Right renal pelvis (tissue), 4 donors: ENCODE measurements at regions not wholly inside any gene's neighbourhood (a gene's known extent, or its start where the extent isn't known, plus 50 kb on each side); places are given as distances from the start of the nearest gene placed in this dataset.
A peak's percentile ranks its signal among the peaks of the same experiment; 100 is the strongest.

ENCODE experiments used
- DNase-seq, 4 donors: peaks; one replicate each; pipeline ENCODE4 v3.0.0-alpha.2; 2013; ENCODE audit warnings: low read depth in 4 of 4, low spot score in 3 of 4, missing footprints in 1 of 4

DNA sequence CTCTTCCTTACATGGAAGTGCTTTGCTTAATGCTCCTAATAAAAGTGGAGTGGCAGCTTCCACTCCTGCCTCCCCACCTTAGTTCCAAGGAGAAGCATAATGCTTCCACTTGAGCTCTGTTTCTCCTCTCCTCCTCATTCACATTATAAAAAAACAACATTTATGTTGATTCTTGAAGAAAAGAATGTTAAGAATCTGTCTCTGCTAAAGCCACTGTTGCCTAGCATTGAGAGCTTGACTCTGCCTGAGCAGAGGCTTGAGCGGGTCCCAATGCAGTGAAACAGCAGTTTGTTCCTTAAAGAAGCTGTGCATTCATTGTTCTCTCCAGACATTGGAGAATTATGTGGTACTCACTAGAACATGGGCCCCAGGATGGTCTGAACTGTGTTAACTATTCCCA lies 101.5 kb upstream of the GHR start:
- peak in 2 of 4 donors; percentile 5 to 13 for DNase-seq

DNA sequence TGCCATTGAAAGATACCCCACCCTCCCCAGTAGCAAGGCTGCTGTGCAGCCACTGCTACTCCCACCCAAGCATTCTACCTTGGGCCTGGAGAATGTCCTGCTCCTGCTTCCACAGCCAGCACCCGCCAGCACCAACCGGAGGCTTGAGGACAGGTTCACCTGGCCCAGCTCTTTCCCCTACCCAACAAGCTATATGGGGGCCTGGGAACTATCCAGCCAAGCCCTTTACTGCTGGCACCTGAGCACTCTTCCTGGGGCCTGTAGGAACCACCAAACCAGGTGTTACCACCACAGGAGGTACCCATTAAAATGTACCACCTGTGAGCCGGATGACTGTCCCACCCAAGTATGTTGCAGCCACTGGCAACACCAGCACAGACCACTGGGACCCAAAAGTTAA lies 86.1 kb upstream of the GHR start:
- no peak for DNase-seq

DNA sequence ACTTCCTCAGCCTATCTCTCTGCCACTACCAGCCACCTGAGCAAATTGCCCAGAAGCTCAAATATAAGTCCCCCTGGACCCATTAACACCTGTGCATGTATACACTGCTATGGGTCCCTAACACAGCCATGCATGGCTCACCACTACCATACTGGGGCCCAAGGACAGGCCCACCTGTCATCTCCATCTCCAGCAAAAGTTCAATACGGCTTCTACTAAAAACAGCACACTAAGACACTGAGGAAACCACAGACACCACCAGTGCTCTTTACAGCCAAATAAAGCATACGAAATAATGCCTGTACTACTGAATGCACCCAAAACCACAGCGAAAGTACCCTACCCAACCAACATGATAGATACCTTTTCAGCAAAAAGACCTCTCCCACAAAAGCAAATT lies 85.6 kb upstream of the GHR start:
- no peak for DNase-seq

DNA sequence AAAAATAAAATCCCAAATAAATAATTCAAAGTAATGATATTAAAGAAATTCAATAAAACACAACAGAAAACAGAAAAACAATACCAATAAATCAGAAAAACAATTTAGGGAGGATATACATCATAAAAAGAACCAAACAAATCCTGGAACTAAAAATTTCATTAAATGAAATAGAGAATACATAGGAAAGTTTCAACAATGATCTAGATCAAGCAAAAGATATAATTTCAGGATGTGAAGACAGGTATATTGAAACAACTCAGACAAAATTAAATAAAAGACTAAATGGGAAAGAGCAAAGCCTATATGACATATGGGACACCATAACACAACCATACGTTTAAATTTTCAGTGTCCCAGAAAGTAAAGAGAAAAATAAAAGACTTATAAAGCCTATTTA lies 85.1 kb upstream of the GHR start:
- no peak for DNase-seq

DNA sequence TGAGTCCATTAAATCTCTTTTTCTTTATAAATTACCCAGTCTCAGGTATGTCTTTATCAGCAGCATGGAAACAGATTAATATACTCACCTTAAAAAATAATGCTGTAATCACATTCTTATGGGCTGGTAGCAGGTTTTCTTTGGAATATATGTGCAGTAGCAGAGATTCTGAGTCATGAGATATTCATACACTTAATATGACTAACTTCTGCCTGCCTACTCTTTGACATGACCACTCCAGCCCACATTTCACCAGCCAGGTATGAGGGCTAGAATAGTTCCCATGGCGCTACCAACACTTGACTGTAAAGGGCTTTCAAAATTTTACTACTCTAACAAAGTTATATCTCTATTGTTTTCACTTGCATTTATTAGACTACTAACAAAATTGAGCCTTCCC lies 74.1 kb upstream of the GHR start:
- no peak for DNase-seq

DNA sequence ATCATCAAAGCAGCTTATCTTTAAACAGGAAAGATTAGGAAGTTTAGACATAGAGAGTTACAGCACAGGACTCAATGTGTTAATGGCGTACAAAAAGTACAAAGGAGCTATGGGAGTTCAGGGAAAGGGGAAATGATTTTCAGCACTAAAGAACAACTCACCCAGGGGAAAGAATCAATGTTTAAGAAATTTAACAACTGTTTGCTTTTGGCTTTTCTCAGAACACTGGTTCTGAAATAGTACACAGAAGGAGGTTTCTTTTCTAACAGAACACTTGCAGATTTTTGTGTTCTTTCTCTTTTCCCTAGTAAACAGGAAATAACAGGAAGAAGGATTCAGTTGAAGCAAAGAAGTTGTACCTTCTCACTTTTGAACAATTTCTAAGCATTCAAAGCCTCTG lies 71.3 kb upstream of the GHR start:
- no peak for DNase-seq

DNA sequence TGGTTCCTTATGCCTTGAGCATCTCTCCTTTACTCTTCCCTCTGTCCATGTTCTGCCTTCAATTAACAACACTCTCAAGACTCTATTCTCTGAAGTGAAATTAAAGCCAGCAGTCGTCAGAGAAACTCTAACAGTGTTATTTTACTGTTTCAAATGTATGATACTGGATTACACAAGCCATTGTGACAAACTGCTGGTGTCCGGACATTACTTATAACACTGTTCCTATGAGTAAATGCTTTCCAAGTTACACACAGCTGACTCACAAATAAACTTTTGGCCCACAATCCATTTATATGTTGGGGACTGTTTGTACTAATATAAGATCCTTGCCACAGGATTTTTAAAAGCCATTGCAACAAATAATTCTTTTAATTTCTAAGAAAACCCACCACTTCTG lies 63.2 kb upstream of the GHR start:
- no peak for DNase-seq

DNA sequence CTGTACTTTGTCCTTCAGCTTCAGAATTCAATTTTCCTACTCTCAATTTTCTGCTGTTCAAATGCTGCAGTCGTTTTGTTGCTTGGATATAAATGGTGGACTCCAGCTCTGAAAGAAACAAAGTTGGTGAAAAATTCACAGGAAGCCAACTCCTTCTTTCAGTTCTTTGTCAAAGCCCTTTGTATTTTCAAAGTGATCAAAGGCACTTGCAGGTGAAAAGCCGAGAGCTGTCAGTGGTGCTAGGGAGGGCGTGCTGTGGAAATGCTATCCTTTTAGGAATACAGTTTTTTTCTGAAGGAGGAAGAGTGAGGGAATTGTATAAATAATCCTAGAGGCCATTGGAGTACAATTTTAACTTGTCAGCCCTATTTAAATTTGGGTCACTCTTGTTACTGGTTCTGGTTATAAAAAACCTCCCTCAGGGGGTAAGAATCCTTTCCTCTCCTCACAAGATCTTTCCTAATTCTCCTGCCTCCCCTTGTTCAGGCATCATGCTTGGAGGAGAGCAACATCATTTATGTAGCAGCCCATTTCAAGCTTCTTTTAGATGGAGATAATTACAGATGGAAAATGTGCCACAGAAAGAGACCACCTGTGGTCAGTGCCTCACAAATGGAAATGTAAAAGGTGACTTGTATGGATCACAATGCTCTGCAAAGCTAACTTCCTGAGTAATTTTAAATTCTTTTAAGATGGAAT lies 62.5 kb upstream of the GHR start:
- no peak for DNase-seq

DNA sequence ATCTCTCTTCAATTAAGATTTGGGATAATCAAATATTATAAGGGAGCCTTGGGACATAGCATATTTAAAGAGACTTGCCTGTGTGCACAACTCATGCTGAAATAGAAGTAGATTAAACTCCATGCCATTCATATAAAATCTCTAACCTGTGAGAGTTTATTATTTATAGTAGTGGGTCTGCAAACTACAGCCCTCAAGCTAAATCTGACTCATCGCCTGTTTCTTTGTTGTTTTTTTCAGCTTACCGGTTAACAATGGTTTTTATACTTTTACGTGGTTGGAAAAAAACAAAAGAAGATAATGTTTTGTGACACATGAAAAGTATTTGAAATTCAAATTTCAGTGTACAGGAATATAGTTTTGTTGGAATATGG lies 61.9 kb upstream of the GHR start:
- DNase-seq = no peak

DNA sequence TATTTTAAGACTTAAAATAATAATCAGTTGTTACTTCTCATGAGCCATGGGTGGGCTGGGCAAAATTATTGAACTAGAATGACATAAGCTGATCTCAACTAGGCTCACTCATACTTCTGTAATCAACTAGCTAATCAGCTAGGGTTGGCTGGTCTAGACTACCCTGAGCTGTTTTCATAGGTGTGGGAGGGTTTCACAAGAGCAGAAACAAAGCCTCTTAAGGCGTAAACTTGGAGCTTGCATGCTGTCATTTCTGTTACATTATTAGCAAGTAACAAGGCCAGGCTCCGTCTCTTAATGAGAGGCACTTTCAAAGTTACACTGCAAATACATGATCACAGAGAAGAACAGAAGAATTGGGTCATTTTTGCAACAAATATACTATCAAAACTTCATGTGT lies 57.2 kb upstream of the GHR start:
- no peak for DNase-seq
